ENCODE measurements at regions not wholly inside any gene's neighbourhood (a gene's known extent, or its start where the extent isn't known, plus 50 kb on each side); places are given as distances from the start of the nearest gene placed in this dataset.

DNA sequence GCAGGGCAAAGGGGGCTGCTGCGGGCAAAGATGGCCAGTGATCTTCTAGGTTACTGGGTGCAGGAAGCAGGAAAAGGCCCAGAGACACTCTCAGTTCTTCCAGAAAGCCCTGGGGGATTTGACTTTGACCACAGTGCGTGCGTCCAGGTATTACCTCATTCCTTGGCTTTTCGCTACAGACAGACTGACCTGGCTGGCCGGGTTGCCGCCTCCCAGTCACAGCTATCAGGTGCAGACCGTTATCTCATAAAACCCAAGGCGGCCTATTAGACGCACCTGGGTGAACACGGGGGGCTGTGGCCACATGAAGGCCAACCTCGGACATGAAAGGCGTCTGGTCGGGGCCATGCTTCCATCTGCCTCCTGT lies 80.3 kb downstream of the FOXL3 start (continued):
- TF ChIP-seq, protein P1, sequence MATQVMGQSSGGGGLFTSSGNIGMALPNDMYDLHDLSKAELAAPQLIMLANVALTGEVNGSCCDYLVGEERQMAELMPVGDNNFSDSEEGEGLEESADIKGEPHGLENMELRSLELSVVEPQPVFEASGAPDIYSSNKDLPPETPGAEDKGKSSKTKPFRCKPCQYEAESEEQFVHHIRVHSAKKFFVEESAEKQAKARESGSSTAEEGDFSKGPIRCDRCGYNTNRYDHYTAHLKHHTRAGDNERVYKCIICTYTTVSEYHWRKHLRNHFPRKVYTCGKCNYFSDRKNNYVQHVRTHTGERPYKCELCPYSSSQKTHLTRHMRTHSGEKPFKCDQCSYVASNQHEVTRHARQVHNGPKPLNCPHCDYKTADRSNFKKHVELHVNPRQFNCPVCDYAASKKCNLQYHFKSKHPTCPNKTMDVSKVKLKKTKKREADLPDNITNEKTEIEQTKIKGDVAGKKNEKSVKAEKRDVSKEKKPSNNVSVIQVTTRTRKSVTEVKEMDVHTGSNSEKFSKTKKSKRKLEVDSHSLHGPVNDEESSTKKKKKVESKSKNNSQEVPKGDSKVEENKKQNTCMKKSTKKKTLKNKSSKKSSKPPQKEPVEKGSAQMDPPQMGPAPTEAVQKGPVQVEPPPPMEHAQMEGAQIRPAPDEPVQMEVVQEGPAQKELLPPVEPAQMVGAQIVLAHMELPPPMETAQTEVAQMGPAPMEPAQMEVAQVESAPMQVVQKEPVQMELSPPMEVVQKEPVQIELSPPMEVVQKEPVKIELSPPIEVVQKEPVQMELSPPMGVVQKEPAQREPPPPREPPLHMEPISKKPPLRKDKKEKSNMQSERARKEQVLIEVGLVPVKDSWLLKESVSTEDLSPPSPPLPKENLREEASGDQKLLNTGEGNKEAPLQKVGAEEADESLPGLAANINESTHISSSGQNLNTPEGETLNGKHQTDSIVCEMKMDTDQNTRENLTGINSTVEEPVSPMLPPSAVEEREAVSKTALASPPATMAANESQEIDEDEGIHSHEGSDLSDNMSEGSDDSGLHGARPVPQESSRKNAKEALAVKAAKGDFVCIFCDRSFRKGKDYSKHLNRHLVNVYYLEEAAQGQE (IDR thresholded peaks at IDR 0.05; ENCODE audit: low read depth): no peak
- TF ChIP-seq ZFX (IDR thresholded peaks at IDR 0.05): no peak
- TF ChIP-seq TCF7L2 (IDR thresholded peaks at IDR 0.05; ENCODE audit: borderline replicate concordance, extremely low read depth, insufficient read depth, insufficient read length): no peak
- TF ChIP-seq, protein P2, sequence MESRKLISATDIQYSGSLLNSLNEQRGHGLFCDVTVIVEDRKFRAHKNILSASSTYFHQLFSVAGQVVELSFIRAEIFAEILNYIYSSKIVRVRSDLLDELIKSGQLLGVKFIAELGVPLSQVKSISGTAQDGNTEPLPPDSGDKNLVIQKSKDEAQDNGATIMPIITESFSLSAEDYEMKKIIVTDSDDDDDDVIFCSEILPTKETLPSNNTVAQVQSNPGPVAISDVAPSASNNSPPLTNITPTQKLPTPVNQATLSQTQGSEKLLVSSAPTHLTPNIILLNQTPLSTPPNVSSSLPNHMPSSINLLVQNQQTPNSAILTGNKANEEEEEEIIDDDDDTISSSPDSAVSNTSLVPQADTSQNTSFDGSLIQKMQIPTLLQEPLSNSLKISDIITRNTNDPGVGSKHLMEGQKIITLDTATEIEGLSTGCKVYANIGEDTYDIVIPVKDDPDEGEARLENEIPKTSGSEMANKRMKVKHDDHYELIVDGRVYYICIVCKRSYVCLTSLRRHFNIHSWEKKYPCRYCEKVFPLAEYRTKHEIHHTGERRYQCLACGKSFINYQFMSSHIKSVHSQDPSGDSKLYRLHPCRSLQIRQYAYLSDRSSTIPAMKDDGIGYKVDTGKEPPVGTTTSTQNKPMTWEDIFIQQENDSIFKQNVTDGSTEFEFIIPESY (IDR thresholded peaks at IDR 0.05; ENCODE audit: extremely low read depth, insufficient replicate concordance, low read length): no peak
- TF ChIP-seq ELF1 (IDR thresholded peaks at IDR 0.05; ENCODE audit: borderline replicate concordance, low read depth): no peak

- peaks cover 7% of the 10 kb centered on the region; the same call in 1 of the 2 replicates for H3K27me3 ChIP-seq (ENCODE audit: insufficient read depth, low read length)
- no peaks in the 10 kb centered on the region for H3K9me3 ChIP-seq (ENCODE audit: control insufficient read depth in 1 of 2, insufficient read depth in 1 of 2, low read depth in 1 of 2, low read length in 2 of 2)
- intact Hi-C loops (cut with micrococcal nuclease): no loop called here
- H4K20me1 ChIP-seq (ENCODE audit: insufficient read depth): no peaks in the 10 kb centered on the region
- POLR2A ChIA-PET: no interaction called here
- no peak overlapping the region for H3K27ac ChIP-seq (ENCODE audit: low read depth, low read length)
- RAD21 ChIA-PET (ENCODE audit: low non-redundant PET in 1 of 2, low total read pairs in 2 of 2, uncharacterized antibody in 2 of 2, unreplicated experiment in 2 of 2): no interaction called here
- no peaks in the 10 kb centered on the region for H3K79me2 ChIP-seq (ENCODE audit: insufficient read depth, low read length)
- no peak overlapping the region for H3K9ac ChIP-seq (ENCODE audit: low read length)
- no peak for TF ChIP-seq ZFX (IDR thresholded peaks at IDR 0.05)
- no peak for TF ChIP-seq MAX (IDR thresholded peaks at IDR 0.05)
- no peak for TF ChIP-seq POLR2AphosphoS5 (IDR thresholded peaks at IDR 0.05; ENCODE audit: low read depth, low read length)
- no peak overlapping the region for H3K4me3 ChIP-seq (replicated peaks in 1 of 2; ENCODE audit: low read depth in 1 of 2, low read length in 2 of 2)
- CTCF ChIA-PET: no interaction called here
- H3K9me2 ChIP-seq (ENCODE audit: insufficient read depth): no peaks in the 10 kb centered on the region
- no peaks in the 10 kb centered on the region for H3K4me1 ChIP-seq (ENCODE audit: control insufficient read depth in 1 of 2, insufficient read depth in 2 of 2, low read length in 2 of 2)
- ATAC-seq: no peak
- no peak overlapping the region for H2AFZ ChIP-seq (ENCODE audit: low read depth, low read length, poor library complexity, severe bottlenecking)
- no TSS peak for BruUV-seq (replicated peaks)
- H3K4me2 ChIP-seq (ENCODE audit: low read length): no peak overlapping the region
- no peaks in the 10 kb centered on the region for H3K36me3 ChIP-seq (ENCODE audit: control insufficient read depth in 1 of 2, insufficient read depth in 2 of 2, low read length in 2 of 2)
- DNase-seq (ENCODE audit: low read depth, low spot score): no peak
Measured at GRCh38 chr7:370775-371118, 80.8 kb downstream of the FOXL3 start.
